Thoracic aorta (tissue), 2 donors: ENCODE measurements at regions not wholly inside any gene's neighbourhood (a gene's known extent, or its start where the extent isn't known, plus 50 kb on each side); places are given as distances from the start of the nearest gene placed in this dataset.
"Not testable (repeated sequence)": the region's sequence is repeated elsewhere in the genome, so short reads cannot be mapped to it uniquely, and the experiment has no call there.

Source experiments
- ATAC-seq: fragments of 150-250 bp; one replicate; pipeline ENCODE4 v1.8.0; 2017; ENCODE audit warnings: low read depth; ENCODE audit not compliant: insufficient number of reproducible peaks, low FRiP score
- DNase-seq: peaks from one replicate; pipeline ENCODE4 v3.0.0-alpha.2; 2020; ENCODE audit warnings: low spot score
- H3K27ac ChIP-seq, 2 donors: fragments of 200-600 bp; sonication (generic); 1 replicate in 1 of 2; 2 replicates in 1 of 2; pipeline ENCODE4 v1.5.1; 2016; ENCODE audit warnings: mild to moderate bottlenecking in 2 of 2, moderate library complexity in 2 of 2
- H3K27me3 ChIP-seq: fragments of 200-600 bp; sonication (generic); replicated peaks from 2 replicates; pipeline ENCODE4 v1.6.0; 2016; ENCODE audit warnings: mild to moderate bottlenecking; ENCODE audit not compliant: insufficient read depth
- H3K36me3 ChIP-seq: fragments of 200-600 bp; sonication (generic); one replicate; pipeline ENCODE4 v1.5.1; 2016
- H3K4me1 ChIP-seq, 2 donors: fragments of 200-600 bp; sonication (generic); 1 replicate in 1 of 2; 2 replicates in 1 of 2; pipeline versions ENCODE4 v1.5.1 to v1.6.0; 2016; ENCODE audit warnings: low read depth in 2 of 2, mild to moderate bottlenecking in 1 of 2; ENCODE audit not compliant: control insufficient read depth in 1 of 2
- H3K4me3 ChIP-seq: fragments of 200-600 bp; sonication (generic); 2 replicates; pipeline ENCODE4 v1.5.1; 2016; ENCODE audit warnings: mild to moderate bottlenecking
- H3K9me3 ChIP-seq: fragments of 200-600 bp; sonication (generic); 2 replicates; pipeline ENCODE4 v1.5.1; 2016

GRCh38 chr10:87416892-87417291 lies 59.3 kb downstream of the NUTM2D start:
- not testable (repeated sequence) for H3K27ac ChIP-seq

GRCh38 chr10:87422641-87423040 lies 65.1 kb downstream of the NUTM2D start:
- H3K4me3 ChIP-seq, DNase-seq, H3K9me3 ChIP-seq, ATAC-seq, H3K27me3 ChIP-seq, H3K27ac ChIP-seq, H3K4me1 ChIP-seq, H3K36me3 ChIP-seq: not testable (repeated sequence)

More at GRCh38 chr10:87416892-87417291, 59.3 kb downstream of the NUTM2D start:
- not testable (repeated sequence) for ATAC-seq, H3K4me1 ChIP-seq, H3K27me3 ChIP-seq, DNase-seq, H3K4me3 ChIP-seq, H3K9me3 ChIP-seq, H3K36me3 ChIP-seq

- H3K27ac ChIP-seq, DNase-seq, H3K27me3 ChIP-seq, H3K36me3 ChIP-seq, ATAC-seq, H3K4me3 ChIP-seq, H3K9me3 ChIP-seq, H3K4me1 ChIP-seq: not testable (repeated sequence)
Observed at GRCh38 chr10:87424697-87425373, 67.3 kb downstream of the NUTM2D start.

GRCh38 chr10:87433836-87434235 lies 70.9 kb upstream of the MINPP1 start:
- H3K27me3 ChIP-seq, H3K9me3 ChIP-seq, H3K4me3 ChIP-seq, H3K4me1 ChIP-seq, ATAC-seq, H3K27ac ChIP-seq, H3K36me3 ChIP-seq, DNase-seq: not testable (repeated sequence)

GRCh38 chr10:87435295-87435826 lies 69.3 kb upstream of the MINPP1 start:
- DNase-seq, H3K36me3 ChIP-seq, H3K9me3 ChIP-seq, H3K27me3 ChIP-seq, H3K4me3 ChIP-seq, H3K27ac ChIP-seq, ATAC-seq, H3K4me1 ChIP-seq: not testable (repeated sequence)

GRCh38 chr10:87436104-87436503 lies 68.6 kb upstream of the MINPP1 start:
- H3K27ac ChIP-seq, H3K4me3 ChIP-seq, H3K27me3 ChIP-seq, H3K9me3 ChIP-seq, H3K4me1 ChIP-seq, H3K36me3 ChIP-seq, DNase-seq: not testable (repeated sequence)
- ATAC-seq: peak; percentile 89

GRCh38 chr10:87437450-87437849 lies 67.2 kb upstream of the MINPP1 start:
- H3K4me3 ChIP-seq, DNase-seq, H3K9me3 ChIP-seq, H3K4me1 ChIP-seq, H3K27ac ChIP-seq, H3K27me3 ChIP-seq, H3K36me3 ChIP-seq, ATAC-seq: not testable (repeated sequence)
